Activated naive CD8-positive, alpha-beta T cell treated with anti-CD3 and anti-CD28 coated beads, Interleukin-2, amount 10 ng/mL, durations not matched to agents 7 days and 5 days (primary cell): ENCODE measurements at regions not wholly inside any gene's neighbourhood (a gene's known extent, or its start where the extent isn't known, plus 50 kb on each side); places are given as distances from the start of the nearest gene placed in this dataset.
"Not testable (repeated sequence)": the region's sequence is repeated elsewhere in the genome, so short reads cannot be mapped to it uniquely, and the experiment has no call there.

Experiments
- ATAC-seq: fragments of 150-1000 bp; cut with Tn5 transposase; one replicate; pipeline ENCODE4 v1.10.0; 2021; ENCODE audit warnings: low read depth, moderate library complexity
- POLR2A ChIA-PET: fragments of 350-600 bp; sonication (Branson Sonifier 250); formaldehyde crosslinking; loops from one replicate; lab custom pipeline; 2021; ENCODE audit warnings: antibody characterized with exemption; lab: Charles Lee
- DNase-seq: peaks from one replicate; pipeline ENCODE4 v3.0.0; 2021
- H3K27ac Mint-ChIP-seq: one replicate; pipeline ENCODE4 v1.8.0; 2022; ENCODE audit warnings: mild to moderate bottlenecking, mixed read lengths
- H3K27me3 Mint-ChIP-seq: one replicate; pipeline ENCODE4 v1.8.0; 2022; ENCODE audit warnings: mild to moderate bottlenecking, moderate library complexity, mixed read lengths
- H3K36me3 Mint-ChIP-seq: one replicate; pipeline ENCODE4 v1.8.0; 2021; ENCODE audit warnings: mild to moderate bottlenecking, mixed read lengths
- H3K4me1 Mint-ChIP-seq: one replicate; pipeline ENCODE4 v1.8.0; 2021; ENCODE audit warnings: mixed read lengths
- H3K4me3 Mint-ChIP-seq: one replicate; pipeline ENCODE4 v1.8.0; 2022; ENCODE audit warnings: mild to moderate bottlenecking, moderate library complexity, mixed read lengths
- H3K9me3 Mint-ChIP-seq: one replicate; pipeline ENCODE4 v1.8.0; 2021; ENCODE audit warnings: mixed read lengths

- POLR2A ChIA-PET: no interaction called here
- Mint-ChIP-seq H3K27me3 (peaks cover 2% of the 10 kb centered on the region), H3K4me3 (no peak overlapping the region), H3K36me3 (no peaks in the 10 kb centered on the region), H3K9me3 (peaks cover 1% of the 10 kb centered on the region), H3K4me1 (no peaks in the 10 kb centered on the region), H3K27ac (no peak overlapping the region)
- ATAC-seq (no peak), DNase-seq (no peak)
Observed at GRCh38 chr9:7668541-7668940, 131.0 kb downstream of the DMAC1 start.

GRCh38 chr9:7665874-7666273 lies 133.7 kb downstream of the DMAC1 start:
- POLR2A ChIA-PET: no interaction called here
- Mint-ChIP-seq H3K27ac (no peak overlapping the region), H3K4me1 (no peaks in the 10 kb centered on the region)

GRCh38 chr9:7659766-7660165 lies 139.8 kb downstream of the DMAC1 start:
- no peak overlapping the region for H3K27ac Mint-ChIP-seq
- no peak overlapping the region for H3K4me3 Mint-ChIP-seq
- H3K4me1 Mint-ChIP-seq: no peaks in the 10 kb centered on the region
- no peaks in the 10 kb centered on the region for H3K27me3 Mint-ChIP-seq
- no peak for DNase-seq
- ATAC-seq: no peak
- POLR2A ChIA-PET: no interaction called here
- H3K9me3 Mint-ChIP-seq: peaks cover 3% of the 10 kb centered on the region
- H3K36me3 Mint-ChIP-seq: no peaks in the 10 kb centered on the region

More at GRCh38 chr9:7665874-7666273, 133.7 kb downstream of the DMAC1 start:
- no peak for DNase-seq
- ATAC-seq: no peak
- Mint-ChIP-seq H3K27me3 (peaks cover 2% of the 10 kb centered on the region), H3K9me3 (peaks cover 1% of the 10 kb centered on the region), H3K36me3 (no peaks in the 10 kb centered on the region), H3K4me3 (no peak overlapping the region)

- Mint-ChIP-seq H3K9me3 (peaks cover 3% of the 10 kb centered on the region), H3K4me3 (no peak overlapping the region), H3K4me1 (no peaks in the 10 kb centered on the region), H3K36me3 (no peaks in the 10 kb centered on the region), H3K27me3 (no peaks in the 10 kb centered on the region), H3K27ac (no peak overlapping the region)
- ATAC-seq (no peak), DNase-seq (no peak)
- POLR2A ChIA-PET: no interaction called here
Observed at GRCh38 chr9:7656636-7657035, 142.9 kb downstream of the DMAC1 start.

- ATAC-seq (no peak), DNase-seq (no peak)
- Mint-ChIP-seq H3K4me1 (no peaks in the 10 kb centered on the region), H3K27ac (no peak overlapping the region), H3K4me3 (no peak overlapping the region), H3K27me3 (no peaks in the 10 kb centered on the region), H3K36me3 (no peaks in the 10 kb centered on the region), H3K9me3 (peaks cover 3% of the 10 kb centered on the region)
- POLR2A ChIA-PET: no interaction called here
Observed at GRCh38 chr9:7653262-7653661, 146.3 kb downstream of the DMAC1 start.

GRCh38 chr9:7640231-7640630 lies 159.3 kb downstream of the DMAC1 start:
- Mint-ChIP-seq H3K36me3 (no peaks in the 10 kb centered on the region), H3K9me3 (peaks cover 3% of the 10 kb centered on the region), H3K4me3 (no peak overlapping the region), H3K4me1 (no peaks in the 10 kb centered on the region), H3K27ac (no peak overlapping the region), H3K27me3 (no peaks in the 10 kb centered on the region)
- no peak for ATAC-seq
- no peak for DNase-seq
- POLR2A ChIA-PET: no interaction called here

GRCh38 chr9:7639471-7639870 lies 160.1 kb downstream of the DMAC1 start:
- no peak overlapping the region for H3K4me3 Mint-ChIP-seq
- H3K27ac Mint-ChIP-seq: no peak overlapping the region
- H3K9me3 Mint-ChIP-seq: no peaks in the 10 kb centered on the region
- H3K36me3 Mint-ChIP-seq: no peaks in the 10 kb centered on the region
- DNase-seq: no peak
- POLR2A ChIA-PET: no interaction called here
- ATAC-seq: no peak
- no peaks in the 10 kb centered on the region for H3K4me1 Mint-ChIP-seq
- H3K27me3 Mint-ChIP-seq: no peaks in the 10 kb centered on the region

- H3K9me3 Mint-ChIP-seq: no peaks in the 10 kb centered on the region
- no peak for ATAC-seq
Observed at GRCh38 chr9:7636838-7637467, 162.6 kb downstream of the DMAC1 start.

GRCh38 chr9:7636309-7636708 lies 163.3 kb downstream of the DMAC1 start:
- POLR2A ChIA-PET: no interaction called here
- peaks cover 2% of the 10 kb centered on the region for H3K9me3 Mint-ChIP-seq
- no peaks in the 10 kb centered on the region for H3K27me3 Mint-ChIP-seq
- DNase-seq (no peak), ATAC-seq (no peak)
- H3K27ac Mint-ChIP-seq: no peak overlapping the region
- no peak overlapping the region for H3K4me3 Mint-ChIP-seq
- H3K36me3 Mint-ChIP-seq: no peaks in the 10 kb centered on the region
- no peaks in the 10 kb centered on the region for H3K4me1 Mint-ChIP-seq

More at GRCh38 chr9:7636838-7637467, 162.6 kb downstream of the DMAC1 start:
- POLR2A ChIA-PET: no interaction called here
- Mint-ChIP-seq H3K4me3 (no peak overlapping the region), H3K4me1 (no peaks in the 10 kb centered on the region), H3K27ac (no peak overlapping the region), H3K36me3 (no peaks in the 10 kb centered on the region), H3K27me3 (no peaks in the 10 kb centered on the region)
- DNase-seq: no peak

GRCh38 chr9:7626571-7627029 lies 173.0 kb downstream of the DMAC1 start:
- Mint-ChIP-seq H3K4me3 (peak overlapping the region; percentile 67), H3K36me3 (peaks cover 18% of the 10 kb centered on the region), H3K9me3 (peaks cover 23% of the 10 kb centered on the region), H3K27ac (peak overlapping the region; percentile 66)
- not testable (repeated sequence) for H3K4me1 Mint-ChIP-seq, H3K27me3 Mint-ChIP-seq
- ATAC-seq: peak; percentile 82
- POLR2A ChIA-PET: interaction anchor here (0.6 to 1.0 kb wide), 2 partner anchors 129 to 574 kb away, joined by 3 to 5 read pairs; no protein-coding TSS in a partner anchor
- DNase-seq: peak; percentile 57

- Mint-ChIP-seq H3K9me3 (peaks cover 3% of the 10 kb centered on the region), H3K27ac (no peak overlapping the region), H3K36me3 (peaks cover 8% of the 10 kb centered on the region), H3K4me3 (no peak overlapping the region), H3K27me3 (no peaks in the 10 kb centered on the region), H3K4me1 (peaks cover 6% of the 10 kb centered on the region)
- POLR2A ChIA-PET: no interaction called here
- DNase-seq: no peak
- no peak for ATAC-seq
Observed at GRCh38 chr9:7622481-7622880, 177.1 kb downstream of the DMAC1 start.

- no peak for ATAC-seq
- Mint-ChIP-seq H3K27ac (no peak overlapping the region), H3K4me1 (peaks cover 10% of the 10 kb centered on the region), H3K27me3 (peaks cover 2% of the 10 kb centered on the region), H3K4me3 (no peak overlapping the region), H3K36me3 (no peaks in the 10 kb centered on the region), H3K9me3 (peaks cover 6% of the 10 kb centered on the region)
- POLR2A ChIA-PET: no interaction called here
- DNase-seq: no peak
Observed at GRCh38 chr9:7615344-7615743, 184.2 kb downstream of the DMAC1 start.

- peak overlapping the region; percentile 62 for H3K27ac Mint-ChIP-seq
- POLR2A ChIA-PET: no interaction called here
Observed at GRCh38 chr9:7613931-7614330, 185.6 kb downstream of the DMAC1 start.

GRCh38 chr9:7608261-7608660 lies 191.3 kb downstream of the DMAC1 start:
- Mint-ChIP-seq H3K4me3 (no peak overlapping the region), H3K27me3 (peaks cover 2% of the 10 kb centered on the region), H3K36me3 (no peaks in the 10 kb centered on the region), H3K27ac (no peak overlapping the region), H3K4me1 (peaks cover under 1% of the 10 kb centered on the region), H3K9me3 (peaks cover 6% of the 10 kb centered on the region)
- DNase-seq (no peak), ATAC-seq (no peak)
- POLR2A ChIA-PET: no interaction called here

More at GRCh38 chr9:7613931-7614330, 185.6 kb downstream of the DMAC1 start:
- peaks cover 2% of the 10 kb centered on the region for H3K27me3 Mint-ChIP-seq
- H3K9me3 Mint-ChIP-seq: peaks cover 6% of the 10 kb centered on the region
- peaks cover 10% of the 10 kb centered on the region for H3K4me1 Mint-ChIP-seq
- peak overlapping the region; percentile 53 for H3K4me3 Mint-ChIP-seq
- H3K36me3 Mint-ChIP-seq: no peaks in the 10 kb centered on the region
- no peak for DNase-seq
- peak; percentile 74 for ATAC-seq
